IMR-90 (cell line): ENCODE measurements at regions not wholly inside any gene's neighbourhood (a gene's known extent, or its start where the extent isn't known, plus 50 kb on each side); places are given as distances from the start of the nearest gene placed in this dataset.

Source experiments
- ATAC-seq: fragments of 200-7000 bp; cut with Tn5 transposase; 2 replicates; pipeline ENCODE4 v1.9.1; 2020; ENCODE audit warnings: low read depth, mild to moderate bottlenecking, moderate library complexity
- BruUV-seq: library from RNA; stranded (reverse); fragments of 400-500 nt; replicated peaks from 2 replicates; lab custom pipeline; 2021; lab: Mats Ljungman, UMichigan
- CTCF ChIA-PET: fragments of 300-600 bp; formaldehyde crosslinking; extraction: SDS; loops from one replicate; lab custom pipeline; 2021; ENCODE audit warnings: antibody characterized with exemption; lab: Yijun Ruan, JAX
- POLR2A ChIA-PET: fragments of 300-600 bp; sonication (Branson Sonifier 250); formaldehyde crosslinking; loops from one replicate; lab custom pipeline; 2022; ENCODE audit warnings: antibody characterized with exemption; ENCODE audit not compliant: unreplicated experiment; lab: Charles Lee
- DNase-seq: peaks from one replicate; pipeline ENCODE4 v3.0.0; 2013
- H2AFZ ChIP-seq: replicated peaks from 2 replicates; pipeline ENCODE3; 2013; ENCODE audit warnings: low read length, mild to moderate bottlenecking; ENCODE audit not compliant: poor library complexity
- H2AK5ac ChIP-seq: 2 replicates; pipeline ENCODE4 v1.6.1; 2013; ENCODE audit warnings: low read depth, low read length, inconsistent platforms
- H2AK9ac ChIP-seq: replicated peaks from 2 replicates; pipeline ENCODE3; 2013; ENCODE audit warnings: mild to moderate bottlenecking, low read depth, low read length, moderate library complexity; ENCODE audit not compliant: poor library complexity
- H2BK120ac ChIP-seq: 2 replicates; pipeline ENCODE4 v1.6.1; 2013; ENCODE audit warnings: low read depth, low read length, inconsistent platforms
- H2BK15ac ChIP-seq: 3 replicates; pipeline ENCODE4 v1.6.1; 2013; ENCODE audit warnings: low read depth, low read length, inconsistent platforms
- H2BK20ac ChIP-seq: 2 replicates; pipeline ENCODE4 v1.6.1; 2013; ENCODE audit warnings: low read depth, mild to moderate bottlenecking, inconsistent platforms, low read length, moderate library complexity
- H2BK5ac ChIP-seq: 2 replicates; pipeline ENCODE4 v1.6.1; 2013; ENCODE audit warnings: mild to moderate bottlenecking, low read depth, low read length, inconsistent platforms; ENCODE audit not compliant: poor library complexity, severe bottlenecking
- H3K14ac ChIP-seq: replicated peaks from 2 replicates; pipeline ENCODE4 v1.6.1; 2013; ENCODE audit warnings: low read depth, low read length, inconsistent platforms
- H3K18ac ChIP-seq: 2 replicates; pipeline ENCODE4 v1.6.1; 2013; ENCODE audit warnings: low read depth, low read length, control low read depth
- H3K23ac ChIP-seq: 2 replicates; pipeline ENCODE4 v1.6.1; 2013; ENCODE audit warnings: low read depth, low read length, inconsistent platforms
- H3K27ac ChIP-seq: 2 replicates; pipeline ENCODE4 v1.5.1; 2013; ENCODE audit warnings: mild to moderate bottlenecking, control low read depth, low read length; ENCODE audit not compliant: insufficient read depth
- H3K27me3 ChIP-seq: 2 replicates; pipeline ENCODE4 v1.6.1; 2013; ENCODE audit warnings: low read length; ENCODE audit not compliant: control insufficient read depth, insufficient read depth
- H3K36me3 ChIP-seq: 2 replicates; pipeline ENCODE4 v1.6.1; 2013; ENCODE audit warnings: low read length, mixed read lengths; ENCODE audit not compliant: control insufficient read depth, insufficient read depth
- H3K4ac ChIP-seq: 2 replicates; pipeline ENCODE4 v1.6.1; 2013; ENCODE audit warnings: low read depth, low read length, inconsistent platforms
- H3K4me1 ChIP-seq: 2 replicates; pipeline ENCODE4 v1.6.1; 2013; ENCODE audit warnings: low read length, mixed read lengths; ENCODE audit not compliant: control insufficient read depth, insufficient read depth
- H3K4me2 ChIP-seq: 2 replicates; pipeline ENCODE4 v1.6.1; 2013; ENCODE audit warnings: low read depth, mild to moderate bottlenecking, control low read depth, low read length, moderate library complexity
- H3K4me3 ChIP-seq: 2 replicates; pipeline ENCODE4 v1.5.1; 2013; ENCODE audit warnings: low read depth, mild to moderate bottlenecking, control low read depth, low read length, moderate library complexity; ENCODE audit not compliant: insufficient read depth
- H3K56ac ChIP-seq: 2 replicates; pipeline ENCODE4 v1.6.1; 2013; ENCODE audit warnings: low read length, inconsistent platforms; ENCODE audit not compliant: insufficient read depth; ENCODE audit errors: extremely low read depth
- H3K79me1 ChIP-seq, 2 experiments: 2 replicates each; pipeline ENCODE4 v1.6.1; 2013; ENCODE audit warnings: low read length in 2 of 2, inconsistent platforms in 1 of 2, low read depth in 1 of 2
- H3K9ac ChIP-seq: 2 replicates; pipeline ENCODE4 v1.6.1; 2013; ENCODE audit warnings: low read depth, low read length, control low read depth
- H3K9me1 ChIP-seq: 2 replicates; pipeline ENCODE4 v1.6.1; 2013; ENCODE audit warnings: low read length, inconsistent platforms; ENCODE audit not compliant: insufficient read depth
- H3K9me3 ChIP-seq: 2 replicates; pipeline ENCODE4 v1.6.1; 2013; ENCODE audit warnings: low read length; ENCODE audit not compliant: control insufficient read depth, insufficient read depth
- H4K20me1 ChIP-seq: 2 replicates; pipeline ENCODE4 v1.6.1; 2013; ENCODE audit warnings: low read length, inconsistent platforms; ENCODE audit not compliant: insufficient read depth
- H4K5ac ChIP-seq: 2 replicates; pipeline ENCODE4 v1.6.1; 2013; ENCODE audit warnings: mild to moderate bottlenecking, low read depth, low read length, control low read depth
- H4K8ac ChIP-seq, 2 experiments: 2 replicates each; pipeline ENCODE4 v1.6.1; 2013; ENCODE audit warnings: low read depth in 2 of 2, low read length in 2 of 2, control low read depth in 1 of 2, inconsistent platforms in 1 of 2
- H4K91ac ChIP-seq: 2 replicates; pipeline ENCODE4 v1.6.1; 2013; ENCODE audit warnings: low read depth, low read length, inconsistent platforms; ENCODE audit not compliant: insufficient read depth
- BHLHE40 ChIP-seq: fragments of 150-350 bp; IDR thresholded peaks from 2 replicates; pipeline ENCODE4 v1.6.1; 2016; ENCODE audit warnings: mild to moderate bottlenecking, low read depth, low read length
- CEBPB ChIP-seq: IDR thresholded peaks from 2 replicates; pipeline ENCODE4 v1.6.1; 2012; ENCODE audit warnings: low read depth, low read length, improper control_type of control experiment
- CHD1 ChIP-seq: IDR thresholded peaks from 2 replicates; pipeline ENCODE4 v1.6.1; 2012; ENCODE audit warnings: low read depth, low read length, improper control_type of control experiment
- CTCF ChIP-seq: conservative IDR thresholded peaks from 2 replicates; pipeline ENCODE4 v1.5.1; 2012; ENCODE audit warnings: mild to moderate bottlenecking, low read depth, low read length, improper control_type of control experiment
- FOS ChIP-seq: fragments of 150-350 bp; IDR thresholded peaks from 2 replicates; pipeline ENCODE4 v1.6.1; 2016; ENCODE audit warnings: low read depth, low read length
- MAFK ChIP-seq: IDR thresholded peaks from 2 replicates; pipeline ENCODE4 v1.6.1; 2012; ENCODE audit warnings: low read depth, low read length, improper control_type of control experiment
- MAZ ChIP-seq: IDR thresholded peaks from 2 replicates; pipeline ENCODE4 v1.6.1; 2012; ENCODE audit warnings: low read depth, mild to moderate bottlenecking, low read length, improper control_type of control experiment, moderate library complexity, borderline replicate concordance
- MXI1 ChIP-seq: IDR thresholded peaks from 2 replicates; pipeline ENCODE4 v1.6.1; 2012; ENCODE audit warnings: low read depth, mild to moderate bottlenecking, low read length, moderate library complexity, borderline replicate concordance
- POLR2A ChIP-seq: IDR thresholded peaks from 2 replicates; pipeline ENCODE4 v1.6.1; 2012; ENCODE audit warnings: mild to moderate bottlenecking, low read depth, low read length
- RAD21 ChIP-seq: IDR thresholded peaks from 2 replicates; pipeline ENCODE4 v1.6.1; 2012; ENCODE audit warnings: low read length, improper control_type of control experiment
- RCOR1 ChIP-seq: IDR thresholded peaks from 2 replicates; pipeline ENCODE4 v1.6.1; 2012; ENCODE audit warnings: mild to moderate bottlenecking, low read length, improper control_type of control experiment; ENCODE audit not compliant: insufficient replicate concordance
- RFX5 ChIP-seq: IDR thresholded peaks from 2 replicates; pipeline ENCODE4 v1.8.0; 2012; ENCODE audit warnings: low read depth, mild to moderate bottlenecking, low read length, moderate library complexity
- SMC3 ChIP-seq: fragments of 150-350 bp; IDR thresholded peaks from 2 replicates; pipeline ENCODE4 v1.6.1; 2016; ENCODE audit warnings: low read depth, mild to moderate bottlenecking, antibody characterized with exemption, low read length, moderate library complexity
- USF2 ChIP-seq: fragments of 150-350 bp; IDR thresholded peaks from 2 replicates; pipeline ENCODE4 v1.6.1; 2017; ENCODE audit warnings: mild to moderate bottlenecking, antibody characterized with exemption, low read length, low read depth
- WGBS, 2 experiments: methylation state at CpG; one replicate each; pipeline versions ENCODE4 v1.1.5 to v1.1.7; 2013; ENCODE audit warnings: missing lambda C conversion rate in 2 of 2; ENCODE audit not compliant: insufficient read length in 1 of 2; ENCODE audit errors: extremely low coverage in 2 of 2; 5-methylcytosine and 5-hydroxymethylcytosine counted together
- dilution Hi-C: fragments of 300-500 bp; cut with HindIII; formaldehyde crosslinking; loops from one replicate; pipeline ENCODE4 v1.14.3; 2018; ENCODE audit warnings: low sequenced_read_pairs; ENCODE audit not compliant: unreplicated experiment
- in situ Hi-C: fragments of 300-500 bp; cut with MboI; formaldehyde crosslinking; loops from 3 replicates; pipeline ENCODE4 v1.14.3; 2019; ENCODE audit warnings: low sequenced_read_pairs, inconsistent platforms, mixed read lengths
- intact Hi-C: fragments of 100-400 bp; cut with micrococcal nuclease; formaldehyde crosslinking; loops from 2 replicates; pipeline ENCODE4 v1.10.0; 2022
- TF ChIP-seq, protein P1 (sequence below): fragments of 150-350 bp; IDR thresholded peaks from 2 replicates; pipeline ENCODE4 v1.6.1; 2016; ENCODE audit warnings: low read depth, mild to moderate bottlenecking, low read length, moderate library complexity, borderline replicate concordance

GRCh38 chr4:3661989-3662388, 104.2 kb upstream of the ADRA2C start:
- H3K56ac ChIP-seq = no peak overlapping the region
- dilution Hi-C loops = no loop called here
- no peak overlapping the region for H2AK5ac ChIP-seq
- H3K14ac ChIP-seq = no peak overlapping the region
- H4K91ac ChIP-seq = no peak overlapping the region
- H3K79me1 ChIP-seq = no peaks in the 10 kb centered on the region
- no peak overlapping the region for H4K8ac ChIP-seq
- H3K9me3 ChIP-seq = peaks cover 3% of the 10 kb centered on the region
- no peaks in the 10 kb centered on the region for H4K20me1 ChIP-seq
- H3K4me2 ChIP-seq = no peak overlapping the region
- in situ Hi-C loops = no loop called here
- no peaks in the 10 kb centered on the region for H3K36me3 ChIP-seq
- ChIA-PET POLR2A (no interaction called here), CTCF (no interaction called here)
- intact Hi-C loops = no loop called here
- peaks cover 51% of the 10 kb centered on the region for H3K27me3 ChIP-seq
- no peak overlapping the region for H3K9ac ChIP-seq
- H3K27ac ChIP-seq = no peak overlapping the region
- no peak overlapping the region for H2BK20ac ChIP-seq
- no peak overlapping the region for H3K18ac ChIP-seq
- H3K23ac ChIP-seq = no peak overlapping the region
- no peak overlapping the region for H2BK120ac ChIP-seq
- no peak for TF ChIP-seq BHLHE40
- no peak for TF ChIP-seq RCOR1
- TF ChIP-seq CTCF = no peak
- no peak for TF ChIP-seq MXI1
- TF ChIP-seq CHD1 = no peak
- no peak for TF ChIP-seq RAD21
- no peak for TF ChIP-seq POLR2A
- no peak for TF ChIP-seq FOS
- TF ChIP-seq MAZ = no peak
- TF ChIP-seq, protein P1, sequence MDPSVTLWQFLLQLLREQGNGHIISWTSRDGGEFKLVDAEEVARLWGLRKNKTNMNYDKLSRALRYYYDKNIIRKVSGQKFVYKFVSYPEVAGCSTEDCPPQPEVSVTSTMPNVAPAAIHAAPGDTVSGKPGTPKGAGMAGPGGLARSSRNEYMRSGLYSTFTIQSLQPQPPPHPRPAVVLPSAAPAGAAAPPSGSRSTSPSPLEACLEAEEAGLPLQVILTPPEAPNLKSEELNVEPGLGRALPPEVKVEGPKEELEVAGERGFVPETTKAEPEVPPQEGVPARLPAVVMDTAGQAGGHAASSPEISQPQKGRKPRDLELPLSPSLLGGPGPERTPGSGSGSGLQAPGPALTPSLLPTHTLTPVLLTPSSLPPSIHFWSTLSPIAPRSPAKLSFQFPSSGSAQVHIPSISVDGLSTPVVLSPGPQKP = no peak
- no peak for TF ChIP-seq CEBPB
- TF ChIP-seq RFX5 = no peak
- no peak for TF ChIP-seq USF2
- TF ChIP-seq MAFK = no peak
- no peak for TF ChIP-seq SMC3
- DNase-seq = no peak
- peaks cover 8% of the 10 kb centered on the region; the same call in 1 of the 2 replicates for H3K4me1 ChIP-seq
- no peak overlapping the region for H2AK9ac ChIP-seq
- H3K4ac ChIP-seq = no peak overlapping the region
- WGBS, 2 experiments = no CpG with 5 or more reads among the region's 14 CpGs
- H3K4me3 ChIP-seq = no peak overlapping the region
- no peak overlapping the region for H2AFZ ChIP-seq
- no peak overlapping the region for H4K5ac ChIP-seq
- ATAC-seq = no peak
- H3K9me1 ChIP-seq = 0 out of 2 replicates have a peak, but pooled peaks cover 2% of the 10 kb centered on the region
- no peak overlapping the region for H2BK15ac ChIP-seq
- no peak overlapping the region for H2BK5ac ChIP-seq
- BruUV-seq = no TSS peak
